K562 (cell line): ENCODE measurements at regions not wholly inside any gene's neighbourhood (a gene's known extent, or its start where the extent isn't known, plus 50 kb on each side); places are given as distances from the start of the nearest gene placed in this dataset.

Experiments used
- ATAC-seq: fragments of 200-7000 bp; cut with Tn5 transposase; 3 replicates; pipeline ENCODE4 v1.9.1; 2020; ENCODE audit warnings: moderate library complexity
- BruUV-seq: library from RNA; stranded (reverse); fragments of 400-500 nt; replicated peaks from 2 replicates; lab custom pipeline; 2021; lab: Mats Ljungman, UMichigan
- CTCF ChIA-PET: fragments of 300-600 bp; formaldehyde crosslinking; extraction: SDS; loops from one replicate; lab custom pipeline; 2021; ENCODE audit warnings: low intra/inter-chr PET ratio; lab: Yijun Ruan, JAX
- POLR2A ChIA-PET: fragments of 300-600, 350-650 bp; sonication (Branson Sonifier 250); formaldehyde crosslinking; extraction: SDS; loops from one replicate; lab custom pipeline; 2021; ENCODE audit warnings: antibody characterized with exemption, inconsistent platforms; lab: Yijun Ruan, JAX
- DNase-seq, 4 experiments: peaks; one replicate each; pipeline versions ENCODE4 v3.0.0 to v3.0.0-alpha.2; 2011 to 2018; ENCODE audit warnings: low spot score in 3 of 4, mixed read lengths in 3 of 4; ENCODE audit errors: extremely low read depth in 1 of 4
- FAIRE-seq: peaks from 2 replicates; lab custom pipeline; 2011; peaks lifted over from hg19 to GRCh38; lab: Jason Lieb, UNC
- H2AFZ ChIP-seq: 2 replicates; pipeline ENCODE4 v1.6.0; 2011; ENCODE audit warnings: low read depth, low read length, control low read depth, inconsistent platforms
- H3K27ac ChIP-seq: fragments of 200-600 bp; 3 replicates; pipeline ENCODE4 v1.8.0; 2011; ENCODE audit warnings: low read depth, mild to moderate bottlenecking, control low read depth, inconsistent platforms, low read length, moderate library complexity, mixed read lengths; ENCODE audit errors: extremely low read depth
- H3K27me3 ChIP-seq, 2 experiments: fragments of 300-600 bp in 1 of 2; 2 replicates in 1 of 2; 3 replicates in 1 of 2; pipeline versions ENCODE4 v1.6.0 to v1.8.0; 2011; ENCODE audit warnings: inconsistent platforms in 2 of 2, low read length in 2 of 2, mild to moderate bottlenecking in 1 of 2, mixed read lengths in 1 of 2, moderate library complexity in 1 of 2; ENCODE audit not compliant: control insufficient read depth in 2 of 2, insufficient read depth in 2 of 2
- H3K36me3 ChIP-seq: fragments of 300-600 bp; 3 replicates; pipeline ENCODE4 v1.8.0; 2011; ENCODE audit warnings: mild to moderate bottlenecking, low read length, inconsistent platforms; ENCODE audit not compliant: control insufficient read depth, insufficient read depth
- H3K4me1 ChIP-seq, 2 experiments: fragments of 200-600 bp in 1 of 2; replicated peaks in 1 of 2; 2 replicates in 1 of 2; 3 replicates in 1 of 2; pipeline versions ENCODE4 v1.5.1 to v1.8.0; 2011; ENCODE audit warnings: inconsistent platforms in 2 of 2, low read length in 2 of 2, mild to moderate bottlenecking in 1 of 2, mixed read lengths in 1 of 2, moderate library complexity in 1 of 2; ENCODE audit not compliant: control insufficient read depth in 2 of 2, insufficient read depth in 2 of 2
- H3K4me2 ChIP-seq: 2 replicates; pipeline ENCODE4 v1.6.1; 2011; ENCODE audit warnings: low read length, control low read depth, inconsistent platforms, mixed read lengths; ENCODE audit not compliant: insufficient read depth
- H3K4me3 ChIP-seq: fragments of 200-600 bp; sonication (generic), shearing (Covaris generic); 2 replicates; pipeline ENCODE4 v1.5.1; 2016; ENCODE audit warnings: control low read depth, inconsistent platforms
- H3K79me2 ChIP-seq: fragments of 200-600 bp; 3 replicates; pipeline ENCODE4 v1.8.0; 2011; ENCODE audit warnings: low read length, inconsistent platforms; ENCODE audit not compliant: control insufficient read depth, insufficient read depth
- H3K9ac ChIP-seq, 2 experiments: 2 replicates each; pipeline versions ENCODE4 v1.6.0 to v1.6.1; 2011; ENCODE audit warnings: low read depth in 2 of 2, low read length in 2 of 2, control low read depth in 1 of 2, inconsistent platforms in 1 of 2, mild to moderate bottlenecking in 1 of 2, mixed read lengths in 1 of 2; ENCODE audit not compliant: insufficient read depth in 1 of 2
- H3K9me1 ChIP-seq: one replicate; pipeline ENCODE4 v1.6.0; 2011; ENCODE audit warnings: inconsistent platforms, mild to moderate bottlenecking, low read length, moderate library complexity; ENCODE audit not compliant: control insufficient read depth, insufficient read depth
- H3K9me3 ChIP-seq: replicated peaks from 2 replicates; pipeline ENCODE4 v1.5.1; 2011; ENCODE audit warnings: low read depth, low read length, inconsistent platforms; ENCODE audit not compliant: control insufficient read depth, insufficient read depth
- H4K20me1 ChIP-seq: replicated peaks from 2 replicates; pipeline ENCODE4 v1.6.1; 2011; ENCODE audit warnings: low read length, inconsistent platforms, mixed read lengths; ENCODE audit not compliant: control insufficient read depth, insufficient read depth
- MEF2D ChIP-seq: conservative IDR thresholded peaks from 2 replicates; pipeline ENCODE4 v1.6.1; 2016; ENCODE audit warnings: low read depth, missing genetic modification characterization, missing compliant biosample characterization
- SNIP1 ChIP-seq: fragments of 450-650 bp; IDR thresholded peaks from 2 replicates; pipeline ENCODE4 v1.7.1; 2017; ENCODE audit warnings: low read depth, mild to moderate bottlenecking
- THRB ChIP-seq: fragments of 450-650 bp; formaldehyde crosslinking; conservative IDR thresholded peaks from 2 replicates; pipeline ENCODE4 v1.4.0; 2022; ENCODE audit warnings: mild to moderate bottlenecking, missing genetic modification characterization
- ZBTB12 ChIP-seq: fragments of 250-450 bp; sonication (Bioruptor Pico); IDR thresholded peaks from 2 replicates; pipeline ENCODE4 v1.4.0; 2020
- WGBS: fragments of 100-300 bp; shearing (Covaris generic); methylation state at CpG from one replicate; pipeline ENCODE4 v1.1.6; 2016; ENCODE audit warnings: low coverage, mixed read lengths; ENCODE audit not compliant: insufficient coverage; ENCODE audit errors: missing lambda C conversion rate; 5-methylcytosine and 5-hydroxymethylcytosine counted together
- in situ Hi-C: fragments of 300-500 bp; cut with MboI; formaldehyde crosslinking; loops from 4 replicates; pipeline ENCODE4 v1.15.0; 2018; ENCODE audit warnings: inconsistent platforms, mixed read lengths
- intact Hi-C: fragments of 100-400 bp; cut with micrococcal nuclease; formaldehyde crosslinking; loops from 2 replicates; pipeline ENCODE4 v1.14.2; 2022
- TF ChIP-seq, protein P1 (sequence below): fragments of 450-650 bp; IDR thresholded peaks from 2 replicates; pipeline ENCODE4 v1.6.1; 2017; ENCODE audit warnings: antibody characterized with exemption, mild to moderate bottlenecking

- no peak for TF ChIP-seq ZBTB12 (CRISPR knock-in tag)
- TF ChIP-seq, protein P1, sequence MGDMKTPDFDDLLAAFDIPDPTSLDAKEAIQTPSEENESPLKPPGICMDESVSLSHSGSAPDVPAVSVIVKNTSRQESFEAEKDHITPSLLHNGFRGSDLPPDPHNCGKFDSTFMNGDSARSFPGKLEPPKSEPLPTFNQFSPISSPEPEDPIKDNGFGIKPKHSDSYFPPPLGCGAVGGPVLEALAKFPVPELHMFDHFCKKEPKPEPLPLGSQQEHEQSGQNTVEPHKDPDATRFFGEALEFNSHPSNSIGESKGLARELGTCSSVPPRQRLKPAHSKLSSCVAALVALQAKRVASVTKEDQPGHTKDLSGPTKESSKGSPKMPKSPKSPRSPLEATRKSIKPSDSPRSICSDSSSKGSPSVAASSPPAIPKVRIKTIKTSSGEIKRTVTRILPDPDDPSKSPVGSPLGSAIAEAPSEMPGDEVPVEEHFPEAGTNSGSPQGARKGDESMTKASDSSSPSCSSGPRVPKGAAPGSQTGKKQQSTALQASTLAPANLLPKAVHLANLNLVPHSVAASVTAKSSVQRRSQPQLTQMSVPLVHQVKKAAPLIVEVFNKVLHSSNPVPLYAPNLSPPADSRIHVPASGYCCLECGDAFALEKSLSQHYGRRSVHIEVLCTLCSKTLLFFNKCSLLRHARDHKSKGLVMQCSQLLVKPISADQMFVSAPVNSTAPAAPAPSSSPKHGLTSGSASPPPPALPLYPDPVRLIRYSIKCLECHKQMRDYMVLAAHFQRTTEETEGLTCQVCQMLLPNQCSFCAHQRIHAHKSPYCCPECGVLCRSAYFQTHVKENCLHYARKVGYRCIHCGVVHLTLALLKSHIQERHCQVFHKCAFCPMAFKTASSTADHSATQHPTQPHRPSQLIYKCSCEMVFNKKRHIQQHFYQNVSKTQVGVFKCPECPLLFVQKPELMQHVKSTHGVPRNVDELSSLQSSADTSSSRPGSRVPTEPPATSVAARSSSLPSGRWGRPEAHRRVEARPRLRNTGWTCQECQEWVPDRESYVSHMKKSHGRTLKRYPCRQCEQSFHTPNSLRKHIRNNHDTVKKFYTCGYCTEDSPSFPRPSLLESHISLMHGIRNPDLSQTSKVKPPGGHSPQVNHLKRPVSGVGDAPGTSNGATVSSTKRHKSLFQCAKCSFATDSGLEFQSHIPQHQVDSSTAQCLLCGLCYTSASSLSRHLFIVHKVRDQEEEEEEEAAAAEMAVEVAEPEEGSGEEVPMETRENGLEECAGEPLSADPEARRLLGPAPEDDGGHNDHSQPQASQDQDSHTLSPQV: no peak
- no peak for TF ChIP-seq SNIP1
- TF ChIP-seq THRB (CRISPR knock-in tag): no peak
- no peak for TF ChIP-seq MEF2D (tag)
- no peak overlapping the region for H3K4me3 ChIP-seq
- DNase-seq: no peak
- no peaks in the 10 kb centered on the region for H3K27me3 ChIP-seq
- CTCF ChIA-PET: no interaction called here
- no peaks in the 10 kb centered on the region for H4K20me1 ChIP-seq
- no peaks in the 10 kb centered on the region; the same call in 1 of the 2 replicates for H3K9me3 ChIP-seq
- POLR2A ChIA-PET: no interaction called here
- no peak overlapping the region for H3K4me2 ChIP-seq
- no peak overlapping the region for H3K27ac ChIP-seq
- H3K4me1 ChIP-seq: no peaks in the 10 kb centered on the region
- in situ Hi-C loops (no loop called here), intact Hi-C loops (no loop called here)
- no peaks in the 10 kb centered on the region for H3K36me3 ChIP-seq
- H3K9me1 ChIP-seq: no peaks in the 10 kb centered on the region
- BruUV-seq: no TSS peak
- no peak overlapping the region for H2AFZ ChIP-seq
- ATAC-seq: no peak
- no peak overlapping the region for H3K9ac ChIP-seq
- no peaks in the 10 kb centered on the region for H3K79me2 ChIP-seq
- 3% methylated on average over 4 of the region's 4 CpGs for WGBS
- FAIRE-seq: no peak
These were observed 899.5 kb upstream of the GYPC start for GRCh38 chr2:125756431-125756830.
